ENCODE measurements at regions not wholly inside any gene's neighbourhood (a gene's known extent, or its start where the extent isn't known, plus 50 kb on each side); places are given as distances from the start of the nearest gene placed in this dataset.
"Not testable (repeated sequence)": the region's sequence is repeated elsewhere in the genome, so short reads cannot be mapped to it uniquely, and the experiment has no call there.

GRCh38 chr6:156587071-156587470 lies 190.1 kb upstream of the ARID1B start:
- DNase-seq (ENCODE audit: extremely low spot score) = no peak
- no peak for TF ChIP-seq POLR2AphosphoS5 (IDR thresholded peaks at IDR 0.05)
- TF ChIP-seq POLR2A (IDR thresholded peaks at IDR 0.05; ENCODE audit: low read depth) = no peak
- TF ChIP-seq EP300 (IDR thresholded peaks at IDR 0.05) = no peak
- TF ChIP-seq, protein P1, sequence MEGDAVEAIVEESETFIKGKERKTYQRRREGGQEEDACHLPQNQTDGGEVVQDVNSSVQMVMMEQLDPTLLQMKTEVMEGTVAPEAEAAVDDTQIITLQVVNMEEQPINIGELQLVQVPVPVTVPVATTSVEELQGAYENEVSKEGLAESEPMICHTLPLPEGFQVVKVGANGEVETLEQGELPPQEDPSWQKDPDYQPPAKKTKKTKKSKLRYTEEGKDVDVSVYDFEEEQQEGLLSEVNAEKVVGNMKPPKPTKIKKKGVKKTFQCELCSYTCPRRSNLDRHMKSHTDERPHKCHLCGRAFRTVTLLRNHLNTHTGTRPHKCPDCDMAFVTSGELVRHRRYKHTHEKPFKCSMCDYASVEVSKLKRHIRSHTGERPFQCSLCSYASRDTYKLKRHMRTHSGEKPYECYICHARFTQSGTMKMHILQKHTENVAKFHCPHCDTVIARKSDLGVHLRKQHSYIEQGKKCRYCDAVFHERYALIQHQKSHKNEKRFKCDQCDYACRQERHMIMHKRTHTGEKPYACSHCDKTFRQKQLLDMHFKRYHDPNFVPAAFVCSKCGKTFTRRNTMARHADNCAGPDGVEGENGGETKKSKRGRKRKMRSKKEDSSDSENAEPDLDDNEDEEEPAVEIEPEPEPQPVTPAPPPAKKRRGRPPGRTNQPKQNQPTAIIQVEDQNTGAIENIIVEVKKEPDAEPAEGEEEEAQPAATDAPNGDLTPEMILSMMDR (IDR thresholded peaks at IDR 0.05) = no peak
- H3K36me3 ChIP-seq = no peaks in the 10 kb centered on the region
- H3K27ac ChIP-seq (replicated peaks in 1 of 4) = no peak overlapping the region
- no peaks in the 10 kb centered on the region for H3K27me3 ChIP-seq
- no peaks in the 10 kb centered on the region for H3K4me1 ChIP-seq
- no peaks in the 10 kb centered on the region for H3K9me3 ChIP-seq
- intact Hi-C loops (cut with DNase I) = no loop called here
- no peak overlapping the region for H3K4me3 ChIP-seq

DNA sequence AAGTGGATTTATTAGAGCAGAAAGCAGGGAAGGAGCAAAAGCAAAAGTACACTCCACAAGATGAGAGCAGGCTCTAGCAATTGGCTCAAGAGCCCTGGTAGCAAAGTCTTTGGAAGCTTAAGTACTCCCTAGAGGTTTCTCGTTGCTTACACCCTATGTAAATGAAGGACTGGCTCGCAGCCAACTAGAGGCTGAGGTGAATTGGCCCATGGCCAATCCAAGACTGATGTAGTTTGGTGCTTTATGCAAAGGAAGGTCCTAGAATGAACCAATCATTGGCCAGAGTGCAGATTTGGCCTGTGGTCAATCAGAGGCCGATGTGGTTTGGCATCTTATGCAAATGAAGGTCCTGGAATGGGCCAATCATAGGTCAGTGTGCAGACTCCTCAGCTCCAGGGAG lies 191.3 kb upstream of the ARID1B start:
- Histone ChIP-seq H3K4me1 (no peaks in the 10 kb centered on the region), H3K27ac (replicated peaks in 1 of 4) (no peak overlapping the region), H3K27me3 (no peaks in the 10 kb centered on the region), H3K4me3 (no peak overlapping the region), H3K36me3 (no peaks in the 10 kb centered on the region), H3K9me3 (no peaks in the 10 kb centered on the region)
- DNase-seq (ENCODE audit: extremely low spot score) = peak; percentile 66
- intact Hi-C loops (cut with DNase I) = no loop called here
- WGBS = 69% methylated on average over 3 of the region's 3 CpGs
- no peak for TF ChIP-seq EP300 (IDR thresholded peaks at IDR 0.05)
- TF ChIP-seq, protein P1 (IDR thresholded peaks at IDR 0.05) = no peak
- TF ChIP-seq POLR2AphosphoS5 (IDR thresholded peaks at IDR 0.05) = no peak
- TF ChIP-seq POLR2A (IDR thresholded peaks at IDR 0.05; ENCODE audit: low read depth) = no peak

DNA sequence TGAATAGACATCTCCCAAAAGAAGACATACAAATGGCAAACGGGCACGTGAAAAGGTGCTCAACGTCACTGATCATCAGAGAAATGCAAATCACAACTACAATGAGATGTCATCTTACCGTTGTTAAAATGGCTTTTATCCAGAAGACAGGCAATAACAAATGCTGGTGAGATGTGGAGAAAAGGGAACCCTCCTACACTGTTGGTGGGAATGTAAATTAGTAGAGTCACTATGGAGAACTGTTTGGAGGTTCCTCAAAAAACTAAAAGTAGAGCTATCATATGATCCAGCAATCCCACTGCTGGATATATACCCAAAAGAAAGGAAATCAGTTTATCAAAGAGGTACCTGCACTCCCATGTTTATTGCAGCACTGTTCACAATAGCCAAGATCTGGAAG lies 193.1 kb upstream of the ARID1B start:
- H3K4me1 ChIP-seq; H3K27me3 ChIP-seq; DNase-seq (ENCODE audit: extremely low spot score); H3K27ac ChIP-seq (replicated peaks in 1 of 4); intact Hi-C loops (cut with DNase I); H3K4me3 ChIP-seq; H3K36me3 ChIP-seq; H3K9me3 ChIP-seq: not testable (repeated sequence)
- 41% methylated on average over 4 of the region's 4 CpGs for WGBS

DNA sequence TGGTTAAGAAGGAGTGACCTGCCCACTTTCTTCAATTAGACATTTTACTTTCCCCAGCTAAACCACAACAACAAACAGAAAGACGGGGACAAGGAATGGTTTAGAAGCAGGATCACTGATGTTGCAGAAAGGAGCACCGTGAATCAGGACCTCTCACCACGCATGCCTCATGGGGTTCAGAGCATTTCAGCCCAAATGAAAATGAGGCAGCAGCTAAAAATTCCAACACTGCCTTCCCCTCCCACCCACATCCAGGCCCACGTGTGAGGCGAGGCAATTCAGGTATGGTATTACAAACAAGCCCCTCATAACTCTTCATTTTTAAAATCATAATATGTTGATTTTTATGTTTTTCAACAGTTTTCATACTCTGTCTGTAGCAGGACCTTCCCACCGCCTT lies 194.1 kb upstream of the ARID1B start:
- no peak overlapping the region for H3K27ac ChIP-seq (replicated peaks in 1 of 4)
- no peaks in the 10 kb centered on the region for H3K36me3 ChIP-seq
- no peaks in the 10 kb centered on the region for H3K27me3 ChIP-seq
- WGBS = 88% methylated on average over 6 of the region's 6 CpGs
- TF ChIP-seq, protein P1 (IDR thresholded peaks at IDR 0.05) = no peak
- TF ChIP-seq POLR2A (IDR thresholded peaks at IDR 0.05; ENCODE audit: low read depth) (no peak), POLR2AphosphoS5 (IDR thresholded peaks at IDR 0.05) (no peak), EP300 (IDR thresholded peaks at IDR 0.05) (no peak)
- intact Hi-C loops (cut with DNase I) = no loop called here
- no peak overlapping the region for H3K4me3 ChIP-seq
- H3K9me3 ChIP-seq = peaks cover 0 to 12% (median 9%) of the 10 kb centered on the region in 4 donors
- no peaks in the 10 kb centered on the region for H3K4me1 ChIP-seq
- no peak for DNase-seq (ENCODE audit: extremely low spot score)

DNA sequence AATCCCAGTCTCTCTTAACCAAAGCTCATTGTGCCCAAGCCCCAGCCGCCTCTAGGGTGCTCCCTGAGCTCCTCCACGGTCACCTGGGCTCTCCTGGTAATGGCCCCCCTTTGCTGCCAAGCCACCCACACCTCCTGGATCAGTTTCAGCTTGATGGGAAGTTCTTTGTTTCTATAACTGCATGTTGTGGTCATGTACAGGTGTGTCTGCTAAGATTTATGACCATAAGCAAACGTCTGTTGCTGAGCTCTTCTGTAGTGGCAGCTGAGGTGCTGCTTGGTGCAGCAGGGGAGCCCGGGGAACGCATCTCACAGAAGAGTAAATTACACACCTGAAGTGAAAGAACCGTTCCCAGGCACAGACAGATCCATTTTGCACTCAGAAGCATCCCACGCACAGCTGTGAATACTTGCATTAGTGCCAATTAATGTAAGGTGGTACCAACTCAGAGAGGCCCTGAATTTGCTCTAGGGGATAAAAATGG lies 194.6 kb upstream of the ARID1B start:
- WGBS = 58% methylated on average over 7 of the region's 7 CpGs
- Histone ChIP-seq H3K27ac (replicated peaks in 1 of 4) (no peak overlapping the region), H3K36me3 (no peaks in the 10 kb centered on the region), H3K4me1 (no peaks in the 10 kb centered on the region), H3K27me3 (no peaks in the 10 kb centered on the region), H3K9me3 (peaks cover 0 to 18% (median 15%) of the 10 kb centered on the region in 4 donors), H3K4me3 (no peak overlapping the region)
- no peak for DNase-seq (ENCODE audit: extremely low spot score)
- TF ChIP-seq, protein P1 (IDR thresholded peaks at IDR 0.05) = no peak
- TF ChIP-seq POLR2A (IDR thresholded peaks at IDR 0.05; ENCODE audit: low read depth) = no peak
- no peak for TF ChIP-seq POLR2AphosphoS5 (IDR thresholded peaks at IDR 0.05)
- no peak for TF ChIP-seq EP300 (IDR thresholded peaks at IDR 0.05)
- intact Hi-C loops (cut with DNase I) = no loop called here

All from esophagus muscularis mucosa (tissue), 4 donors.